Common myeloid progenitor, CD34-positive (primary cell): ENCODE measurements at regions not wholly inside any gene's neighbourhood (a gene's known extent, or its start where the extent isn't known, plus 50 kb on each side); places are given as distances from the start of the nearest gene placed in this dataset.

Experiments
- CTCF ChIA-PET: fragments of 350-600 bp; sonication (Branson Sonifier 250); formaldehyde crosslinking; loops from one replicate; lab custom pipeline; 2021; ENCODE audit warnings: antibody characterized with exemption; lab: Charles Lee
- POLR2A ChIA-PET: fragments of 350-600 bp; sonication (Branson Sonifier 250); formaldehyde crosslinking; loops from one replicate; lab custom pipeline; 2021; ENCODE audit warnings: antibody characterized with exemption; lab: Charles Lee
- DNase-seq, 3 donors: peaks; one replicate each; pipeline versions ENCODE4 v3.0.0 to v3.0.0-alpha.2; 2013
- H3K27ac ChIP-seq, 2 experiments: 1 replicate in 1 of 2; 2 replicates in 1 of 2; pipeline ENCODE4 v1.7.0; 2013; ENCODE audit warnings: inconsistent platforms in 2 of 2, low read length in 2 of 2, mild to moderate bottlenecking in 2 of 2, low read depth in 1 of 2, moderate library complexity in 1 of 2; ENCODE audit not compliant: severe bottlenecking in 2 of 2, insufficient read depth in 1 of 2, poor library complexity in 1 of 2
- H3K27me3 ChIP-seq, 5 experiments: replicated peaks in 2 of 5; 1 replicate in 3 of 5; 2 replicates in 2 of 5; pipeline versions ENCODE4 v1.6.1 to v1.7.0; 2013; ENCODE audit warnings: low read length in 4 of 5, mild to moderate bottlenecking in 2 of 5, moderate library complexity in 2 of 5, inconsistent platforms in 1 of 5; ENCODE audit not compliant: insufficient read depth in 5 of 5, control insufficient read depth in 4 of 5
- H3K36me3 ChIP-seq, 4 experiments: 1 replicate in 2 of 4; 2 replicates in 2 of 4; pipeline versions ENCODE4 v1.6.1 to v1.7.0; 2013; ENCODE audit warnings: low read length in 3 of 4, control low read depth in 1 of 4, mild to moderate bottlenecking in 1 of 4; ENCODE audit not compliant: control insufficient read depth in 4 of 4, insufficient read depth in 4 of 4
- H3K4me1 ChIP-seq, 4 experiments: 1 replicate in 3 of 4; 2 replicates in 1 of 4; pipeline versions ENCODE4 v1.6.1 to v1.7.1; 2013; ENCODE audit warnings: low read length in 3 of 4, mild to moderate bottlenecking in 3 of 4, control low read depth in 1 of 4, inconsistent platforms in 1 of 4, moderate library complexity in 1 of 4; ENCODE audit not compliant: control insufficient read depth in 4 of 4, insufficient read depth in 4 of 4; ENCODE audit errors: control extremely low read depth in 1 of 4
- H3K4me3 ChIP-seq, 7 experiments: 1 replicate in 4 of 7; 2 replicates in 3 of 7; pipeline versions ENCODE4 v1.5.1 to v1.7.0; 2013; ENCODE audit warnings: mild to moderate bottlenecking in 7 of 7, low read length in 6 of 7, moderate library complexity in 6 of 7, inconsistent platforms in 2 of 7, low read depth in 2 of 7, control low read depth in 1 of 7; ENCODE audit not compliant: insufficient read depth in 4 of 7, control insufficient read depth in 1 of 7; ENCODE audit errors: extremely low read depth in 1 of 7
- H3K9me3 ChIP-seq, 5 experiments: 1 replicate in 4 of 5; 2 replicates in 1 of 5; pipeline versions ENCODE4 v1.6.1 to v1.7.1; 2013; ENCODE audit warnings: low read length in 4 of 5, mild to moderate bottlenecking in 2 of 5, inconsistent platforms in 1 of 5, low read depth in 1 of 5, moderate library complexity in 1 of 5; ENCODE audit not compliant: control insufficient read depth in 4 of 5, insufficient read depth in 2 of 5; ENCODE audit errors: control extremely low read depth in 1 of 5
- WGBS: methylation state at CpG from one replicate; pipeline ENCODE4 v1.1.5; 2013; ENCODE audit not compliant: insufficient coverage; 5-methylcytosine and 5-hydroxymethylcytosine counted together

GRCh38 chr3:178170698-178171535 lies 365.3 kb upstream of the KCNMB2 start:
- CTCF ChIA-PET: interaction anchor here (1.2 to 1.5 kb wide), 3 partner anchors 9 to 30 kb away, joined by 4 to 5 read pairs (median 4); no protein-coding TSS in a partner anchor
- H3K9me3 ChIP-seq: no peaks in the 10 kb centered on the region
- no peak overlapping the region for H3K4me3 ChIP-seq
- H3K36me3 ChIP-seq: no peaks in the 10 kb centered on the region
- no peaks in the 10 kb centered on the region for H3K27me3 ChIP-seq
- H3K27ac ChIP-seq: peak overlapping the region in 1 of 2 experiments; percentile 12
- WGBS: 100% methylated on average over 1 of the region's 4 CpGs
- POLR2A ChIA-PET: interaction anchor here (0.6 kb wide), 1 partner anchor 16 kb away, joined by 3 read pairs; no protein-coding TSS in a partner anchor
- peaks cover 0 to 4% (median 0%) of the 10 kb centered on the region in 4 experiments for H3K4me1 ChIP-seq
- peak; percentile 82 to 96 (median 92) for DNase-seq

- Histone ChIP-seq H3K9me3 (no peaks in the 10 kb centered on the region), H3K27ac (no peak overlapping the region), H3K36me3 (no peaks in the 10 kb centered on the region), H3K4me1 (peaks cover 0 to 4% (median 0%) of the 10 kb centered on the region in 4 experiments), H3K4me3 (no peak overlapping the region), H3K27me3 (no peaks in the 10 kb centered on the region)
- POLR2A ChIA-PET: no interaction called here
- DNase-seq: no peak
- 100% methylated on average over 2 of the region's 2 CpGs for WGBS
- CTCF ChIA-PET: interaction anchor here (1.5 kb wide), 1 partner anchor 8 kb away, joined by 4 read pairs; no protein-coding TSS in a partner anchor
Observed at GRCh38 chr3:178172121-178172520, 364.1 kb upstream of the KCNMB2 start.

GRCh38 chr3:178174201-178174915 lies 361.9 kb upstream of the KCNMB2 start:
- no peak overlapping the region for H3K27ac ChIP-seq
- 100% methylated on average over 1 of the region's 2 CpGs for WGBS
- H3K4me3 ChIP-seq: no peak overlapping the region
- no peaks in the 10 kb centered on the region for H3K27me3 ChIP-seq
- CTCF ChIA-PET: interaction anchor here (1.6 kb wide), 1 partner anchor 14 kb away, joined by 5 read pairs; no protein-coding TSS in a partner anchor
- no peak for DNase-seq
- H3K4me1 ChIP-seq: peaks cover 0 to 4% (median 0%) of the 10 kb centered on the region in 4 experiments
- POLR2A ChIA-PET: no interaction called here
- no peaks in the 10 kb centered on the region for H3K9me3 ChIP-seq
- H3K36me3 ChIP-seq: no peaks in the 10 kb centered on the region

- no peaks in the 10 kb centered on the region for H3K9me3 ChIP-seq
- no CpG with 5 or more reads among the region's 1 CpG for WGBS
Observed at GRCh38 chr3:178181088-178181487, 355.1 kb upstream of the KCNMB2 start.

GRCh38 chr3:178181784-178182183 lies 354.5 kb upstream of the KCNMB2 start:
- WGBS: 100% methylated on average over 2 of the region's 4 CpGs
- H3K27me3 ChIP-seq: no peaks in the 10 kb centered on the region
- no peak overlapping the region for H3K27ac ChIP-seq
- CTCF ChIA-PET: no interaction called here
- no peaks in the 10 kb centered on the region for H3K9me3 ChIP-seq
- H3K4me3 ChIP-seq: no peak overlapping the region
- no peaks in the 10 kb centered on the region for H3K36me3 ChIP-seq
- no peaks in the 10 kb centered on the region for H3K4me1 ChIP-seq
- no peak for DNase-seq
- POLR2A ChIA-PET: no interaction called here

More at GRCh38 chr3:178181088-178181487, 355.1 kb upstream of the KCNMB2 start:
- DNase-seq: no peak
- H3K27me3 ChIP-seq: no peaks in the 10 kb centered on the region
- POLR2A ChIA-PET: no interaction called here
- no peak overlapping the region for H3K4me3 ChIP-seq
- H3K36me3 ChIP-seq: no peaks in the 10 kb centered on the region
- CTCF ChIA-PET: no interaction called here
- no peak overlapping the region for H3K27ac ChIP-seq
- no peaks in the 10 kb centered on the region for H3K4me1 ChIP-seq

- H3K4me1 ChIP-seq: no peaks in the 10 kb centered on the region
Observed at GRCh38 chr3:178182337-178182779, 353.9 kb upstream of the KCNMB2 start.

More at GRCh38 chr3:178182337-178182779, 353.9 kb upstream of the KCNMB2 start:
- no peak overlapping the region for H3K27ac ChIP-seq
- H3K36me3 ChIP-seq: no peaks in the 10 kb centered on the region
- no peaks in the 10 kb centered on the region for H3K27me3 ChIP-seq
- no peak overlapping the region for H3K4me3 ChIP-seq
- DNase-seq: no peak
- ChIA-PET CTCF (no interaction called here), POLR2A (no interaction called here)
- no peaks in the 10 kb centered on the region for H3K9me3 ChIP-seq
- WGBS: 88% methylated on average over 4 of the region's 5 CpGs
